ELF-1 (cell line): ENCODE measurements at regions not wholly inside any gene's neighbourhood (a gene's known extent, or its start where the extent isn't known, plus 50 kb on each side); places are given as distances from the start of the nearest gene placed in this dataset.
"Not testable (repeated sequence)": the region's sequence is repeated elsewhere in the genome, so short reads cannot be mapped to it uniquely, and the experiment has no call there.

Experiments used
- DNase-seq: peaks from one replicate; pipeline ENCODE4 v3.0.0-alpha.2; 2016; ENCODE audit warnings: low read depth, low spot score

- no peak for DNase-seq
These were observed 382.7 kb upstream of the CDH10 start for GRCh38 chr5:25027526-25027925.

GRCh38 chr5:25027061-25027460 lies 382.3 kb upstream of the CDH10 start:
- no peak for DNase-seq

DNA sequence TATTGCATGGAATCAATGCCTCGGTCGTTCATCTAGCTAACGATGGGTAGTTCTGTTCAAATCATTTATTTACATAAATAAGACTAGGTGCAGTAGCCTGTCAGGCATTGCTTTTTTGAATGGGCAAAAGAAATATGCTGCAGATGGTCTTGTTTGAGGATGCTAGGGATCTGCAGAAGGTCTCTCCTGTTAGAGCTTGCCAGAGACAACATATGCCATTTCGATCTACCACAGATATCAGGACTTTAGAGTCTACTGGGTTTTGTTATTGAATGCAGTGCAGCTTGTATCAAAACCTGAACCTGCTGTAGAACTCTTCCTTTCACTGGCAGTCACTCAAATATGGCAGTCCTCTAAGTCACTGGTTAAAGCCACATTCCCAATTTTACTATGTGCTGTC lies 381.1 kb upstream of the CDH10 start:
- no peak for DNase-seq

DNA sequence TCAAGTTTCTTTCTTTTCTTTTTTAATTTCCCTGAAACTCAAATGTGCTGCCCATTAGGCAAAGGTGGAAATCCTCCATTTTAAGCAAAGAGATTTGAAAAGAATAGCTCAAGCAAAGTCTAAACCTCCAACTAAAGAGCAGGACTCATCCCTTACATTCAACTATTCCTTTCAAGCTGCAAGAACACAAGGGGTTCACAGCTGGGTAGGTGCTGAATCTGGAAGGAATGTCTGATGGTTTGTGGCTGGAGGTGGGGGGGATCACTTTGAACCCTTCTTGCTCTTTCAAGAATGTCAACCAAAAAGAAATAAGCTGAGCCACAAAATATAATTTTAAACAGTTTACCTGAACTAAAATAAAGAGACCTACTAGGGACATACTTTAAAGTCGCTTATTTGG lies 375.7 kb upstream of the CDH10 start:
- DNase-seq = no peak

- no peak for DNase-seq
These were observed 364.3 kb upstream of the CDH10 start for GRCh38 chr5:25009063-25009462.

- no peak for DNase-seq
These were observed 362.0 kb upstream of the CDH10 start for GRCh38 chr5:25006734-25007133.

DNA sequence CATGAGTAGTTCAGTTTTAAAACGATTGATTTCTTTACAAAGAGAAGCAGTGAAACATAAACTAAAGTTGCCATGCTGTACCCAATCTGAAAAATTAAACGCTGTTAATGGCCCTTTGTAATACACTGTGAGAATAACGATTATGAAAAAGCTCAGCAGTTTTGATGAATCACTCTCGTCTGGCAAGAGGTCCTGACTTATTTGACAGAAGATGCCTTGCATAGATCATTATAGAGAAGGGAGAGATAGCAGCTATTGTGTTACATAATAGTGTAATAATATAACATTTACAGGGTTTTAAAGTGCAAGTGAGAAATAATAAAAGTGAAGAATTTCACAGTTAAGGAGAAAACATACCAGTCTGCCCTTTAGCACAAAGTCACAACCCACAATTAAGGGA lies 361.5 kb upstream of the CDH10 start:
- no peak for DNase-seq

DNA sequence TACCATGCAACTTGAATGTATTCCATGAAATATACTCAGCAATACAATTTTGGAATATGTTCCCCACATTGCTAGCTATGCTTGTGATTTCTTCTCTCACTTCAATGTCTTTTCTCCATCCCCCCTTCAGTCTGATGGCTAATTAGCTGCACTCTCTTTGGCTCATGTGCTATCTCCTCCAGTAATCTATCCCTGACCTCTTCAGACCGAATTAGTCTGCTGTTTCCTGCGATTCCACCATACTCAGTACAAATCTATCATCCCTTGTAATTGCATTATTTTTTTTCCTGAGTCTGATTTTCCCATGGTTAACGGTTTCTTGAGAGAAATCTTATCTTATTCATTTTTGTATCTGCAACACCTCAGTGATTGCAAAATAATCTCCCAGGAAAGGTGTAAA lies 360.7 kb upstream of the CDH10 start:
- no peak for DNase-seq

DNA sequence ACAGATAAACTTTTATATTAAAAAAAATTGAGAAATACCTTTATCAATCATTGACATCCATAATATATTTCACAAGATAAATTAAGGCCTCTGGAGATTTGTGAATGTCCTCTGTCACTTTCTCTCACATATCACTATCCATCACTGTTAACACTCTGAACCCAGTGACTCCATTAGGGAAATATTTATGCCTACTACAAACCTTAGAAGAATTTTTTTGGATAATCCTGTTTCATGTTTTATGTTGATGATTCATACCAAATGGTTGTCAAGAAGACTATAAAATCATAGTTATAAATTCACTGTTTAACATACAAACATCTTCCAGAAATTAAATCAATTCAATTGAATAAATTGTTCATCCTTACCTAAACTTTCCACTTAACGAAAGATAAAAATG lies 357.6 kb upstream of the CDH10 start:
- no peak for DNase-seq

DNA sequence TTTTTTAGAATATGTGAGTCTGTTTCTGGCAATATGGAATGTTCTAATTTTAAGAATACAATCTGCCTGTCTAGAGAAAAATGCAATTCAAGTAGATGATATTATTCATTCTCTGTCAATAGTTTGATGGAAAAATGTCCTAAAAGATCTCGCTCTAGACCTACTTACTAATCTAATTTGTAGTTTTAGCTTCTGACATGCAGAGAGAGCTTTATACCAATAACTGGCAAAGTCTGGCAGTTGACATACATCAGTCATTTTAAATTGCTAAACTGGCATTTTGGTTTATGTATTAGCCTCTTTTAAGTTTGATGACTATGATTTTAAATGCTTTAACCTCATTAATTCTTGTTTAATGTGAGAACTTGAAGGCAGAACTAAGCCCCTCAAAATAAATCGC lies 355.0 kb upstream of the CDH10 start:
- no peak for DNase-seq

GRCh38 chr5:24998641-24999040 lies 353.9 kb upstream of the CDH10 start:
- no peak for DNase-seq

GRCh38 chr5:24986326-24986725 lies 341.5 kb upstream of the CDH10 start:
- no peak for DNase-seq

DNA sequence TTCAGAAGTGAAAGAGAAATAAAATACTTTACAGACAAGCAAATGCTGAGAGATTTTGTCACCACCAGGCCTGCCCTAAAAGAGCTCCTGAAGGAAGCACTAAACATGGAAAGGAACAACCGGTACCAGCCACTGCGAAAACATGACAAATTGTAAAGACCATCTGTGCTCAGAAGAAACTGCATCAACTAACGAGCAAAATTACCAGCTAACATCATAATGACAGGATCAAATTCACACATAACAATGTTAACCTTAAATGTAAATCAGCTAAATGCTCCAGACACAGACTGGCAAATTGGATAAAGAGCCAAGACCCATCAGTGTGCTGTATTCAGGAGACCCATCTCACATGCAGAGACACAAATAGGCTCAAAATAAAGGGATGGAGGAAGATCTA lies 333.8 kb upstream of the CDH10 start:
- DNase-seq = not testable (repeated sequence)

DNA sequence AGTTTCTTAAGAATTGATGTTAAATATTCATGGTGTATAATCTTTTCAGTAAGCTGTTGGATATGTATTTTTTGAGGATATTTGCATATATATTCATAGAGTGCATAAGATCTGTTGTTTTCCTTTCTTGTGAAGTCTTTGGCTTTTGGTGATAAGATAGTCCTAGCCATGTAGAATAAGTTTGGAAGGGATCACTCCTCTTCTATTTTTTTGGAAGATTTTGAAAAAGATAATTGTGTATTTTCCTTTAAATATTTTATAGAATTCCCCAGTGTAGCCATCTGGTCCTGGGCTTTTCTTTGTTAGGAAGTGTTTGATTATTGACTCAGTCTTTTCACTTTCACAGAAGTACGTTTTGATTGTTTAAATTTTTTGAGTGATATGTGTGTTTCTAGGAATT lies 318.8 kb upstream of the CDH10 start:
- DNase-seq = no peak

GRCh38 chr5:24923400-24923799 lies 278.6 kb upstream of the CDH10 start:
- no peak for DNase-seq

DNA sequence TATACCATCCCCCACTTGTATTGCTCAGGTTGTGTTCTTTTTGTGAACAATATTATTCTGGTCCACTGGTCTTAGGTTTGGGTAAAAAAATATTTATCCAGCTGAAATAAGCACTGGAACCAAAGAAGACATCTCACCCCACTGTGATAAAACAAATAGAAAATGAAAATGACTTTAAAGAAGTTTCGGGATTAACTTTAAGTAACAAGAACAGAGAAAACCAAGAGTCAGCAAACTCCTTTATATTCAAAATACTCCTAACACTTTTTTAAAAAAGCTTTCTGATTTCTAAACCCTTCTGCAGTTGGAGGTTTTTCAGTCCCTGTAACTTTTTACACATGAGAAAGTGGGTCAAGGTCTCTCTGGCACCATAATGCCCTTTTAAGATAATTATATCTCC lies 273.9 kb upstream of the CDH10 start:
- no peak for DNase-seq

DNA sequence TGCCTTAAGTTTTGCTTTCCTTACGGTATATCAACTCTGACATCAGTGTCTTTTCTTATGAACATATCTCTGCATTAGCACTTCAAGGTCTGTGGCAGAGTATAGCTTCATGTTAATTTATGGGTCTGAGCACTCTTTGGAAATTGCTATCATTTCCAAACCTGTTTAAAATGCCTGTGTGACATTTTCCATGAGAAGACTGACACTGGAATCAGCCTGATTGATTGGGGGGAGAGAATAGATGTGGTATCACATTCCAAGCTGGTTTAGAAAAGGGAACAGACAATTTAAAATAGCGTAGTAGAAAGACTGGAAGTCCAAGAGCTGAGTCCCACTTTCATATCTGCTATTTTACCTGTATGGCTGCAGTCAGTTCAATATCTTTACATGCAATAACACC lies 272.1 kb upstream of the CDH10 start:
- DNase-seq = no peak

DNA sequence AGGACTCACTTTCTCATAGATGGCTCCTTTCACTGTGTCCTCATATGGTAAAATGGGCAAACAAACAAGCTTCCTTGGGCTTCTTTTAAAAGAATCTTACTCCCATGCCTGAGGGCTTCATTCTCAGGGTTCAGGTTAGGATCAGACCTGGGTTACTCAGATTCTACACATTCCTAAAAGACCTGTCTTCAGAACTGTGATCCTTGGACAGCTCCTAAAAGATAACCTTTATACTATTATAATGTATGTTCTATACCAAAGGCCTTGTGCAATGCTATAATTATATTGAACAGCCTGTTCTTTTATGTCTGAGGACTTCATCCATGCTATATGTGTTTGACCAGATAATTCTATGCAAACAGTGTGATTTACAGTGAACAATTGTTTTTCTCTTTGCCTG lies 264.4 kb upstream of the CDH10 start:
- DNase-seq = no peak

DNA sequence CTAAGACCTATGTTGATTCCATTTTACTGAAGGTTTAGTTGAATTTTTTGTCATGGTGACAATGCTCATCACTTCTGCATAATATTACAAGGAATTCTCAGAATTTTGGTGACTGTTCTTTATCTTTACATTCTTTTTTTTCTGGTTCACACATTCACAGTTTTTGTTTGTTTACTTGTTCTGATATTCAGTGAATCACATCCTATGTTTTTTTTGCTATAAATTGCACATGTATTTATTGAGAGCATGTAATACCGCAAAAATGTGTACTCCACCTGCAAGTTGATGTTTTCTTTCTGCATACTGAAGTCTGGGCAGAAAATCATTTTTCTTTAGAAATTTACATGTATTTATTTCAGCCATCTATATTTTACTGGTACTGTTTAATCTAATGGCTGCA lies 261.9 kb upstream of the CDH10 start:
- DNase-seq = no peak

- DNase-seq = no peak
These were observed 260.3 kb upstream of the CDH10 start for GRCh38 chr5:24904981-24905517.

DNA sequence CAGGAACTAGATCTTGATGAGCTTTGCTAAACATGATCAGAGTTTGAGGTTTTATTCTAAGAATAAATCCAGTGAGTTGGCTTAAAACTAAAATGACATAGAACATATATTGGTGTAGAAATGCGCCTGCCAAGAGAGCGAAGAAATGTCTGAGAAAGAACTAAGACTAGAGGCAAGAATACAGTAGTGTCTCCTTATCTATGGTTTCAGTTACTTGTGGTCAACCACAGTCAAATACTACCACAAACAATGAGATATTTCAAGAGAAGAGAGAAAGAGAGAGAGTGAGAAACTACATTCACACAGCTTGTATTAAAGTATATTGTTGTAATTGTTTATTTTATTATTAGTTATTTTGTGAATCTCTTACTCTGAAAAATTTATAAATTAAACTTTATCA lies 254.4 kb upstream of the CDH10 start:
- DNase-seq = no peak

DNA sequence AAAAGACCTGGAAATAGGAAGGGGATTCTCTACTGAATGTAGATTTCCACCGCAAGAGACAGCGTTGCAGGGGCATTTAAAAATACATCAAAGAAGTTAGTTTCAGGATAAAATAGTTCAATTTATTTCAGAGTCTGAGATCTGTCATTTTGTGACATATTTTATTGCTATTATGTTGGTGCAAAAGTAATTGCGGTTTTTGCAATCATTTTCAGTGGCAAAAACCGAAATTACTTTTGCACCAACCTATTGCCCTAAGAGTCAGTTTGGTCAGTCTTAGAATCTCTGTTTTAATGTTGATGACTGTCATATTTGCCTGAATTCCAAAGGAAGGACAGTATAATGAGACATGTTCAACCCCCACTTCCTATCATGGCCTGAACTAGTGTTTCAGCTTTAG lies 219.5 kb upstream of the CDH10 start:
- no peak for DNase-seq

- no peak for DNase-seq
These were observed 217.3 kb upstream of the CDH10 start for GRCh38 chr5:24862117-24862516.

GRCh38 chr5:24855485-24855884 lies 210.7 kb upstream of the CDH10 start:
- DNase-seq = no peak

DNA sequence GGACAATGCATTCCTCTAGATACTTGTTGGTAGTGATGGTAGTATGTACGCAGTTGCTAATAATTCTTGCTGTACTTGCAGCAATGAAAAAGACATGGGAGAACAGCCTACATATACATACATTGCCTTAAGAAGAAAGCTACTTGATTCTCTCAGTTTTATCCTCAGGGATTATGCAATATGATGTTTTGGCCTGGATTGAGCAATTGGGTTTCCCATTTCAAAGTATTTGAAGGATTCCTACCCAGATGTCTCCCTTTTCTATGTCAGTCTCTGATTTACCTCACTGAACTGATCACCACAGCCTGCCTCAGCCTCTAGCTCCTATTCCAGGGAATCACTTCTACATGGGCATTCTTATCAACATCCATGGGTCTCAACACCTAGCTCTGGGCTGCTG lies 210.1 kb upstream of the CDH10 start:
- DNase-seq = no peak
